Liver (tissue), 8 donors: ENCODE measurements at regions not wholly inside any gene's neighbourhood (a gene's known extent, or its start where the extent isn't known, plus 50 kb on each side); places are given as distances from the start of the nearest gene placed in this dataset.

Source experiments
- DNase-seq: peaks from one replicate; pipeline ENCODE4 v3.0.0-alpha.2; 2017; ENCODE audit warnings: low spot score
- H3K27ac ChIP-seq, 2 donors: one replicate each; pipeline ENCODE4 v1.7.0; 2013; ENCODE audit warnings: inconsistent platforms in 2 of 2, low read length in 2 of 2, control low read depth in 1 of 2, low read depth in 1 of 2, mild to moderate bottlenecking in 1 of 2
- H3K27me3 ChIP-seq, 4 donors: one replicate each; pipeline versions ENCODE4 v1.6.1 to v1.7.0; 2013; ENCODE audit warnings: low read length in 3 of 4, inconsistent platforms in 1 of 4, mild to moderate bottlenecking in 1 of 4, moderate library complexity in 1 of 4; ENCODE audit not compliant: control insufficient read depth in 4 of 4, insufficient read depth in 4 of 4
- H3K36me3 ChIP-seq, 4 donors: one replicate each; pipeline versions ENCODE4 v1.6.1 to v1.7.0; 2013; ENCODE audit warnings: low read length in 3 of 4, mild to moderate bottlenecking in 3 of 4, low read depth in 1 of 4, moderate library complexity in 1 of 4; ENCODE audit not compliant: control insufficient read depth in 4 of 4, insufficient read depth in 3 of 4
- H3K4me1 ChIP-seq, 4 donors: one replicate each; pipeline versions ENCODE4 v1.6.1 to v1.7.0; 2013; ENCODE audit warnings: low read length in 3 of 4, mild to moderate bottlenecking in 3 of 4, moderate library complexity in 1 of 4; ENCODE audit not compliant: control insufficient read depth in 4 of 4, insufficient read depth in 4 of 4
- H3K4me3 ChIP-seq, 3 donors: one replicate each; pipeline versions ENCODE4 v1.6.1 to v1.7.0; 2013; ENCODE audit warnings: low read length in 3 of 3, control low read depth in 1 of 3, low read depth in 1 of 3, mild to moderate bottlenecking in 1 of 3
- H3K9ac ChIP-seq, 2 donors: one replicate each; pipeline ENCODE4 v1.7.0; 2013; ENCODE audit warnings: low read length in 2 of 2, mild to moderate bottlenecking in 2 of 2, moderate library complexity in 2 of 2, control low read depth in 1 of 2, low read depth in 1 of 2
- H3K9me3 ChIP-seq, 4 donors: one replicate each; pipeline versions ENCODE4 v1.6.1 to v1.7.0; 2013; ENCODE audit warnings: low read length in 3 of 4; ENCODE audit not compliant: control insufficient read depth in 4 of 4
- ATF3 ChIP-seq: IDR thresholded peaks from 2 replicates; pipeline ENCODE4 v1.6.1; 2016; ENCODE audit warnings: antibody characterized with exemption
- CTCF ChIP-seq: fragments of 150-350 bp; IDR thresholded peaks from 2 replicates; pipeline ENCODE4 v1.5.1; 2017; ENCODE audit warnings: improper control_type of control experiment, low read depth, low read length; ENCODE audit not compliant: missing input control
- EGR1 ChIP-seq, 2 donors: IDR thresholded peaks; 2 replicates each; pipeline ENCODE4 v1.6.1; 2016 to 2018; ENCODE audit warnings: antibody characterized with exemption in 2 of 2, low read depth in 2 of 2
- FOXA1 ChIP-seq: IDR thresholded peaks from 2 replicates; pipeline ENCODE4 v1.6.1; 2016; ENCODE audit warnings: antibody characterized with exemption
- FOXA2 ChIP-seq: IDR thresholded peaks from 2 replicates; pipeline ENCODE4 v1.6.1; 2016; ENCODE audit warnings: antibody characterized with exemption
- GABPA ChIP-seq, 2 donors: IDR thresholded peaks in 1 of 2; conservative IDR thresholded peaks in 1 of 2; 2 replicates each; pipeline ENCODE4 v1.6.1; 2016; ENCODE audit warnings: antibody characterized with exemption in 2 of 2, mild to moderate bottlenecking in 1 of 2, moderate library complexity in 1 of 2
- HNF4A ChIP-seq, 2 donors: conservative IDR thresholded peaks; 2 replicates each; pipeline ENCODE4 v1.6.1; 2016; ENCODE audit warnings: antibody characterized with exemption in 2 of 2, mild to moderate bottlenecking in 2 of 2
- JUND ChIP-seq, 2 donors: IDR thresholded peaks; 2 replicates each; pipeline ENCODE4 v1.6.1; 2016; ENCODE audit warnings: antibody characterized with exemption in 2 of 2
- MAX ChIP-seq: IDR thresholded peaks from 2 replicates; pipeline ENCODE4 v1.6.1; 2016; ENCODE audit warnings: antibody characterized with exemption
- NR2F2 ChIP-seq: IDR thresholded peaks from 2 replicates; pipeline ENCODE4 v1.6.1; 2016; ENCODE audit warnings: antibody characterized with exemption
- RAD21 ChIP-seq, 2 donors: IDR thresholded peaks; 2 replicates each; pipeline ENCODE4 v1.6.1; 2016; ENCODE audit warnings: antibody characterized with exemption in 2 of 2, mild to moderate bottlenecking in 2 of 2
- REST ChIP-seq: IDR thresholded peaks from 2 replicates; pipeline ENCODE4 v1.6.1; 2016; ENCODE audit warnings: antibody characterized with exemption, mild to moderate bottlenecking
- RXRA ChIP-seq, 2 donors: IDR thresholded peaks; 2 replicates each; pipeline ENCODE4 v1.6.1; 2017 to 2018; ENCODE audit warnings: antibody characterized with exemption in 2 of 2, mild to moderate bottlenecking in 1 of 2
- TAF1 ChIP-seq: conservative IDR thresholded peaks from 2 replicates; pipeline ENCODE4 v1.6.1; 2016; ENCODE audit warnings: antibody characterized with exemption, mild to moderate bottlenecking
- ZBTB33 ChIP-seq: IDR thresholded peaks from 2 replicates; pipeline ENCODE4 v1.6.1; 2016; ENCODE audit warnings: antibody characterized with exemption
- WGBS: extraction: QIAGEN DNeasy Blood & Tissue Kit; methylation state at CpG from one replicate; pipeline ENCODE4 v1.1.7; 2013; 5-methylcytosine and 5-hydroxymethylcytosine counted together
- donor health status: healthy.
- donor health status: healthy.
- donor health status: healthy.
- donor health status: healthy.
- donor health status: healthy.

- 95% methylated on average over 4 of the region's 4 CpGs for WGBS
- no peak overlapping the region for H3K9ac ChIP-seq
- TF ChIP-seq REST: no peak
- TF ChIP-seq EGR1 (IDR thresholded peaks at IDR 0.05; ENCODE audit: low read depth in 2 of 2): no peak
- TF ChIP-seq JUND (IDR thresholded peaks at IDR 0.05): no peak
- TF ChIP-seq ZBTB33: no peak
- TF ChIP-seq FOXA1: no peak
- TF ChIP-seq NR2F2: no peak
- no peak for TF ChIP-seq FOXA2
- TF ChIP-seq CTCF: no peak
- TF ChIP-seq HNF4A (conservative IDR thresholded peaks at IDR 0.05): no peak
- TF ChIP-seq TAF1: no peak
- no peak for TF ChIP-seq MAX
- no peak for TF ChIP-seq GABPA (IDR thresholded peaks at IDR 0.05 in 1 of 2, conservative IDR thresholded peaks at IDR 0.05 in 1 of 2)
- no peak for TF ChIP-seq RAD21 (IDR thresholded peaks at IDR 0.05)
- H3K36me3 ChIP-seq: no peaks in the 10 kb centered on the region
- no peak overlapping the region for H3K4me3 ChIP-seq
- H3K27ac ChIP-seq: no peak overlapping the region
- H3K27me3 ChIP-seq: no peaks in the 10 kb centered on the region
- H3K9me3 ChIP-seq: no peaks in the 10 kb centered on the region
- no peaks in the 10 kb centered on the region for H3K4me1 ChIP-seq
- DNase-seq: no peak
Measured at GRCh38 chr2:122077771-122078170, 322.3 kb downstream of the TSN start.

- Histone ChIP-seq H3K4me3 (no peak overlapping the region), H3K9me3 (no peaks in the 10 kb centered on the region), H3K27me3 (no peaks in the 10 kb centered on the region), H3K27ac (no peak overlapping the region), H3K9ac (no peak overlapping the region), H3K4me1 (no peaks in the 10 kb centered on the region), H3K36me3 (no peaks in the 10 kb centered on the region)
- TF ChIP-seq NR2F2: no peak
- TF ChIP-seq MAX: no peak
- TF ChIP-seq ATF3: no peak
- no peak for TF ChIP-seq ZBTB33
- TF ChIP-seq RXRA (IDR thresholded peaks at IDR 0.05): no peak
- no peak for TF ChIP-seq FOXA2
- TF ChIP-seq REST: no peak
- no peak for TF ChIP-seq CTCF
- DNase-seq: no peak
- 83% methylated on average over 3 of the region's 3 CpGs for WGBS
Measured at GRCh38 chr2:122078451-122078850, 323.0 kb downstream of the TSN start.
